Stimulated activated CD4-positive, alpha-beta T cell treated with anti-CD3 and anti-CD28 coated beads, Interleukin-15, amount 100 ng/mL, for 24 hours (primary cell): ENCODE measurements at regions not wholly inside any gene's neighbourhood (a gene's known extent, or its start where the extent isn't known, plus 50 kb on each side); places are given as distances from the start of the nearest gene placed in this dataset.
"Not testable (repeated sequence)": the region's sequence is repeated elsewhere in the genome, so short reads cannot be mapped to it uniquely, and the experiment has no call there.

Experiments
- DNase-seq: peaks from one replicate; pipeline ENCODE4 v3.0.0-alpha.2; 2020

- no peak for DNase-seq
Observed at GRCh38 chr18:8995096-8995495, 107.4 kb upstream of the NDUFV2 start.

GRCh38 chr18:8996771-8997432, 105.6 kb upstream of the NDUFV2 start:
- no peak for DNase-seq

GRCh38 chr18:8997634-8998033, 104.9 kb upstream of the NDUFV2 start:
- no peak for DNase-seq

GRCh38 chr18:8998481-8999217, 103.8 kb upstream of the NDUFV2 start:
- no peak for DNase-seq

GRCh38 chr18:8999872-9000271, 102.6 kb upstream of the NDUFV2 start:
- DNase-seq, result no peak

- DNase-seq, result no peak
Observed at GRCh38 chr18:9000733-9001132, 101.8 kb upstream of the NDUFV2 start.

- DNase-seq, result no peak
Observed at GRCh38 chr18:9001209-9001608, 101.3 kb upstream of the NDUFV2 start.

- no peak for DNase-seq
Observed at GRCh38 chr18:9003406-9004100, 98.9 kb upstream of the NDUFV2 start.

GRCh38 chr18:9004308-9004707, 98.2 kb upstream of the NDUFV2 start:
- DNase-seq, result not testable (repeated sequence)

- DNase-seq, result not testable (repeated sequence)
Observed at GRCh38 chr18:9007700-9008099, 94.8 kb upstream of the NDUFV2 start.

- DNase-seq, result no peak
Observed at GRCh38 chr18:9008200-9008708, 94.2 kb upstream of the NDUFV2 start.

- DNase-seq, result no peak
Observed at GRCh38 chr18:9008709-9009635, 93.5 kb upstream of the NDUFV2 start.

- DNase-seq, result no peak
Observed at GRCh38 chr18:9009703-9010488, 92.6 kb upstream of the NDUFV2 start.

- DNase-seq, result no peak
Observed at GRCh38 chr18:9011431-9011830, 91.1 kb upstream of the NDUFV2 start.

- DNase-seq, result no peak
Observed at GRCh38 chr18:9013926-9014373, 88.5 kb upstream of the NDUFV2 start.

- DNase-seq, result no peak
Observed at GRCh38 chr18:9015689-9016088, 86.8 kb upstream of the NDUFV2 start.

GRCh38 chr18:9016633-9017166, 85.8 kb upstream of the NDUFV2 start:
- no peak for DNase-seq

GRCh38 chr18:9017167-9017904, 85.2 kb upstream of the NDUFV2 start:
- peak; percentile 90 for DNase-seq

- no peak for DNase-seq
Observed at GRCh38 chr18:9017905-9018227, 84.6 kb upstream of the NDUFV2 start.

- DNase-seq, result no peak
Observed at GRCh38 chr18:9019135-9019534, 83.4 kb upstream of the NDUFV2 start.

- no peak for DNase-seq
Observed at GRCh38 chr18:9020221-9020620, 82.3 kb upstream of the NDUFV2 start.
